H1 (cell line): ENCODE measurements at regions not wholly inside any gene's neighbourhood (a gene's known extent, or its start where the extent isn't known, plus 50 kb on each side); places are given as distances from the start of the nearest gene placed in this dataset.

Source experiments
- BACH1 ChIP-seq: IDR thresholded peaks from 2 replicates; pipeline ENCODE4 v1.6.1; 2012; ENCODE audit warnings: low read length, improper control_type of control experiment
- CTBP2 ChIP-seq: IDR thresholded peaks from 2 replicates; pipeline ENCODE4 v1.7.0; 2011; ENCODE audit warnings: borderline replicate concordance, mild to moderate bottlenecking, moderate library complexity, mixed read lengths, low read length; ENCODE audit not compliant: insufficient read depth, insufficient read length
- RAD21 ChIP-seq, 2 experiments: IDR thresholded peaks in 1 of 2; conservative IDR thresholded peaks in 1 of 2; 2 replicates each; pipeline ENCODE4 v1.6.1; 2011; ENCODE audit warnings: low read depth in 2 of 2, low read length in 2 of 2, improper control_type of control experiment in 1 of 2, inconsistent platforms in 1 of 2, mild to moderate bottlenecking in 1 of 2, moderate library complexity in 1 of 2
- RBBP5 ChIP-seq: IDR thresholded peaks from 2 replicates; pipeline ENCODE4 v1.7.1; 2012; ENCODE audit warnings: low read depth, mild to moderate bottlenecking, inconsistent platforms, low read length, moderate library complexity, borderline replicate concordance
- RNF2 ChIP-seq: fragments of 200-900, 300-1000 bp; sonication (generic); IDR thresholded peaks from 2 replicates; pipeline ENCODE4 v1.7.1; 2016; ENCODE audit warnings: borderline replicate concordance, low read depth, mild to moderate bottlenecking, antibody characterized with exemption, low read length; ENCODE audit not compliant: poor library complexity, severe bottlenecking; ENCODE audit errors: missing control alignments
- TF ChIP-seq, protein P1 (sequence below): fragments of 300-600 bp; sonication (generic); IDR thresholded peaks from 2 replicates; pipeline ENCODE4 v1.7.1; 2012; ENCODE audit warnings: low read length, moderate library complexity, mild to moderate bottlenecking, inconsistent platforms; ENCODE audit not compliant: insufficient replicate concordance
- TF ChIP-seq, protein P2 (sequence below): IDR thresholded peaks from 2 replicates; pipeline ENCODE4 v1.6.1; 2012; ENCODE audit warnings: inconsistent platforms

DNA sequence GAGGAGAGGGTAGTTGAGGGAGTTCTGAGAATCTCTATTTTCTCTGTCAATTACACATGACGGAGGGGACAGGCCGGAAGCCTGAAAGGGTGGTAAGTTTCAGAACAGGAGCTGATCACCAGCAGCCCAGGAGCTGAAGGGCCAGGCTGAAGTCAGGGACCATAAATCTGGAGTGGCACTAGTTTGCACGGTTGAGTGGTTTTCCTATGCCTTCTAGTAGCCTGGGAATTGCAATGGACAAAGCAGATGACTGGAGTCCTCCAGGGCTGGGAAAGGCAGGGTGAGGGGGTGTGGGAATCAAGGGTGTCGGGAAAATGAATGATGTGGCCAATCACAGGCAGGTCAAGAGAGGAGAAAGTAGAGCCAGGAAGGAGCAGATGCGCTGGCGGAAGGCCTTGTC, 72.5 kb downstream of the MAGEF1 start (continued):
- TF ChIP-seq, protein P1, sequence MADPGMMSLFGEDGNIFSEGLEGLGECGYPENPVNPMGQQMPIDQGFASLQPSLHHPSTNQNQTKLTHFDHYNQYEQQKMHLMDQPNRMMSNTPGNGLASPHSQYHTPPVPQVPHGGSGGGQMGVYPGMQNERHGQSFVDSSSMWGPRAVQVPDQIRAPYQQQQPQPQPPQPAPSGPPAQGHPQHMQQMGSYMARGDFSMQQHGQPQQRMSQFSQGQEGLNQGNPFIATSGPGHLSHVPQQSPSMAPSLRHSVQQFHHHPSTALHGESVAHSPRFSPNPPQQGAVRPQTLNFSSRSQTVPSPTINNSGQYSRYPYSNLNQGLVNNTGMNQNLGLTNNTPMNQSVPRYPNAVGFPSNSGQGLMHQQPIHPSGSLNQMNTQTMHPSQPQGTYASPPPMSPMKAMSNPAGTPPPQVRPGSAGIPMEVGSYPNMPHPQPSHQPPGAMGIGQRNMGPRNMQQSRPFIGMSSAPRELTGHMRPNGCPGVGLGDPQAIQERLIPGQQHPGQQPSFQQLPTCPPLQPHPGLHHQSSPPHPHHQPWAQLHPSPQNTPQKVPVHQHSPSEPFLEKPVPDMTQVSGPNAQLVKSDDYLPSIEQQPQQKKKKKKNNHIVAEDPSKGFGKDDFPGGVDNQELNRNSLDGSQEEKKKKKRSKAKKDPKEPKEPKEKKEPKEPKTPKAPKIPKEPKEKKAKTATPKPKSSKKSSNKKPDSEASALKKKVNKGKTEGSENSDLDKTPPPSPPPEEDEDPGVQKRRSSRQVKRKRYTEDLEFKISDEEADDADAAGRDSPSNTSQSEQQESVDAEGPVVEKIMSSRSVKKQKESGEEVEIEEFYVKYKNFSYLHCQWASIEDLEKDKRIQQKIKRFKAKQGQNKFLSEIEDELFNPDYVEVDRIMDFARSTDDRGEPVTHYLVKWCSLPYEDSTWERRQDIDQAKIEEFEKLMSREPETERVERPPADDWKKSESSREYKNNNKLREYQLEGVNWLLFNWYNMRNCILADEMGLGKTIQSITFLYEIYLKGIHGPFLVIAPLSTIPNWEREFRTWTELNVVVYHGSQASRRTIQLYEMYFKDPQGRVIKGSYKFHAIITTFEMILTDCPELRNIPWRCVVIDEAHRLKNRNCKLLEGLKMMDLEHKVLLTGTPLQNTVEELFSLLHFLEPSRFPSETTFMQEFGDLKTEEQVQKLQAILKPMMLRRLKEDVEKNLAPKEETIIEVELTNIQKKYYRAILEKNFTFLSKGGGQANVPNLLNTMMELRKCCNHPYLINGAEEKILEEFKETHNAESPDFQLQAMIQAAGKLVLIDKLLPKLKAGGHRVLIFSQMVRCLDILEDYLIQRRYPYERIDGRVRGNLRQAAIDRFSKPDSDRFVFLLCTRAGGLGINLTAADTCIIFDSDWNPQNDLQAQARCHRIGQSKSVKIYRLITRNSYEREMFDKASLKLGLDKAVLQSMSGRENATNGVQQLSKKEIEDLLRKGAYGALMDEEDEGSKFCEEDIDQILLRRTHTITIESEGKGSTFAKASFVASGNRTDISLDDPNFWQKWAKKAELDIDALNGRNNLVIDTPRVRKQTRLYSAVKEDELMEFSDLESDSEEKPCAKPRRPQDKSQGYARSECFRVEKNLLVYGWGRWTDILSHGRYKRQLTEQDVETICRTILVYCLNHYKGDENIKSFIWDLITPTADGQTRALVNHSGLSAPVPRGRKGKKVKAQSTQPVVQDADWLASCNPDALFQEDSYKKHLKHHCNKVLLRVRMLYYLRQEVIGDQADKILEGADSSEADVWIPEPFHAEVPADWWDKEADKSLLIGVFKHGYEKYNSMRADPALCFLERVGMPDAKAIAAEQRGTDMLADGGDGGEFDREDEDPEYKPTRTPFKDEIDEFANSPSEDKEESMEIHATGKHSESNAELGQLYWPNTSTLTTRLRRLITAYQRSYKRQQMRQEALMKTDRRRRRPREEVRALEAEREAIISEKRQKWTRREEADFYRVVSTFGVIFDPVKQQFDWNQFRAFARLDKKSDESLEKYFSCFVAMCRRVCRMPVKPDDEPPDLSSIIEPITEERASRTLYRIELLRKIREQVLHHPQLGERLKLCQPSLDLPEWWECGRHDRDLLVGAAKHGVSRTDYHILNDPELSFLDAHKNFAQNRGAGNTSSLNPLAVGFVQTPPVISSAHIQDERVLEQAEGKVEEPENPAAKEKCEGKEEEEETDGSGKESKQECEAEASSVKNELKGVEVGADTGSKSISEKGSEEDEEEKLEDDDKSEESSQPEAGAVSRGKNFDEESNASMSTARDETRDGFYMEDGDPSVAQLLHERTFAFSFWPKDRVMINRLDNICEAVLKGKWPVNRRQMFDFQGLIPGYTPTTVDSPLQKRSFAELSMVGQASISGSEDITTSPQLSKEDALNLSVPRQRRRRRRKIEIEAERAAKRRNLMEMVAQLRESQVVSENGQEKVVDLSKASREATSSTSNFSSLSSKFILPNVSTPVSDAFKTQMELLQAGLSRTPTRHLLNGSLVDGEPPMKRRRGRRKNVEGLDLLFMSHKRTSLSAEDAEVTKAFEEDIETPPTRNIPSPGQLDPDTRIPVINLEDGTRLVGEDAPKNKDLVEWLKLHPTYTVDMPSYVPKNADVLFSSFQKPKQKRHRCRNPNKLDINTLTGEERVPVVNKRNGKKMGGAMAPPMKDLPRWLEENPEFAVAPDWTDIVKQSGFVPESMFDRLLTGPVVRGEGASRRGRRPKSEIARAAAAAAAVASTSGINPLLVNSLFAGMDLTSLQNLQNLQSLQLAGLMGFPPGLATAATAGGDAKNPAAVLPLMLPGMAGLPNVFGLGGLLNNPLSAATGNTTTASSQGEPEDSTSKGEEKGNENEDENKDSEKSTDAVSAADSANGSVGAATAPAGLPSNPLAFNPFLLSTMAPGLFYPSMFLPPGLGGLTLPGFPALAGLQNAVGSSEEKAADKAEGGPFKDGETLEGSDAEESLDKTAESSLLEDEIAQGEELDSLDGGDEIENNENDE: no peak
- no peak for TF ChIP-seq RBBP5
- TF ChIP-seq RNF2: no peak
- TF ChIP-seq, protein P2, sequence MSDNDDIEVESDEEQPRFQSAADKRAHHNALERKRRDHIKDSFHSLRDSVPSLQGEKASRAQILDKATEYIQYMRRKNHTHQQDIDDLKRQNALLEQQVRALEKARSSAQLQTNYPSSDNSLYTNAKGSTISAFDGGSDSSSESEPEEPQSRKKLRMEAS: no peak
- TF ChIP-seq CTBP2: no peak
- TF ChIP-seq BACH1: no peak
- no peak for TF ChIP-seq RAD21 (IDR thresholded peaks at IDR 0.05 in 1 of 2, conservative IDR thresholded peaks at IDR 0.05 in 1 of 2; ENCODE audit: low read depth in 2 of 2, low read length in 2 of 2)
